ENCODE measurements at regions not wholly inside any gene's neighbourhood (a gene's known extent, or its start where the extent isn't known, plus 50 kb on each side); places are given as distances from the start of the nearest gene placed in this dataset.

DNA sequence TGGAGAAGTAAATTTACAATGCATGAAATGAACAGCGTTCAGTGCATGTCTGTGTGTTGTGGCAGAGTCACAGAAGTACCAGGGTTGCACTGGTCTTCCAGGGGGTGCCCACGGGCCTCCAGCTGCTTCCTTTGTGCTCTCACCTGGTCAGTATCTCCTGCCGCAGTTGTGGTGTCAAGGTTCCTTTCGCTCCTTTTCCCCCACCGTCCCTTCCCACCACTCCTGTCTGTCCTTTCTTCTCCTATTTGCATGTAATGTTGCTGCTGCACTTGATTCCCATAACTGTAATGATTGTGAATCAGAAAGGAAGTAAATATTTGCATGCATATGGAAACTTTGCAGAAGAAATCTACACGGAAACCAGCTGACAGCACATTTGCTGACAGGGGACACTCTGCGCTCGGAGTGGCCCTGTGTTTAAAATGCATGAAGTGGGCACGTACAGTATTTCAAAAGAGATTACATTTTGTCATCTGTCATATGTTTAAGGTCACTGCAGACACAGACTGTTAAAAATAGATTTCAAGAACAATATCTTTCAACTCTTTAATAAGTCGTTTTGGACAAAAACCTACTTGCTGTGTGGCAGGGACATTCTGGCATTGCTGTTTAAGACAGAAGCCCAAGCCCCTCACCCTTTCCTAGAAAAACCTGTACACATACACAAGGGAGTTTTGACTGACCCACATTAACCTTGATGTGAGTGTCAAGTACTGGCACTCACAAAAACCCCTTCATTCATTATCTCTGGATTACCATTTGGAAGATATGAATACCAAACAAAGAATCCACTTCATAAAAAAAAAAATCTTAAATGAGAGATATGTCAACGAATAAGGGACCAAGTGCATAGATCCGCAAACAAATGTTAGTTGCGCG is 336.7 kb upstream of the KLF6 start:
- TF ChIP-seq, protein P1, sequence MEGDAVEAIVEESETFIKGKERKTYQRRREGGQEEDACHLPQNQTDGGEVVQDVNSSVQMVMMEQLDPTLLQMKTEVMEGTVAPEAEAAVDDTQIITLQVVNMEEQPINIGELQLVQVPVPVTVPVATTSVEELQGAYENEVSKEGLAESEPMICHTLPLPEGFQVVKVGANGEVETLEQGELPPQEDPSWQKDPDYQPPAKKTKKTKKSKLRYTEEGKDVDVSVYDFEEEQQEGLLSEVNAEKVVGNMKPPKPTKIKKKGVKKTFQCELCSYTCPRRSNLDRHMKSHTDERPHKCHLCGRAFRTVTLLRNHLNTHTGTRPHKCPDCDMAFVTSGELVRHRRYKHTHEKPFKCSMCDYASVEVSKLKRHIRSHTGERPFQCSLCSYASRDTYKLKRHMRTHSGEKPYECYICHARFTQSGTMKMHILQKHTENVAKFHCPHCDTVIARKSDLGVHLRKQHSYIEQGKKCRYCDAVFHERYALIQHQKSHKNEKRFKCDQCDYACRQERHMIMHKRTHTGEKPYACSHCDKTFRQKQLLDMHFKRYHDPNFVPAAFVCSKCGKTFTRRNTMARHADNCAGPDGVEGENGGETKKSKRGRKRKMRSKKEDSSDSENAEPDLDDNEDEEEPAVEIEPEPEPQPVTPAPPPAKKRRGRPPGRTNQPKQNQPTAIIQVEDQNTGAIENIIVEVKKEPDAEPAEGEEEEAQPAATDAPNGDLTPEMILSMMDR (IDR thresholded peaks at IDR 0.05; ENCODE audit: extremely low read depth in 1 of 2, insufficient read depth in 1 of 2, low read depth in 1 of 2, low read length in 2 of 2), result no peak
- TF ChIP-seq POLR2AphosphoS5 (IDR thresholded peaks at IDR 0.05; ENCODE audit: insufficient read depth, low read depth, low read length) (no peak), POLR2A (IDR thresholded peaks at IDR 0.05; ENCODE audit: low read depth, low read length) (no peak)
